ENCODE measurements at regions not wholly inside any gene's neighbourhood (a gene's known extent, or its start where the extent isn't known, plus 50 kb on each side); places are given as distances from the start of the nearest gene placed in this dataset.

DNA sequence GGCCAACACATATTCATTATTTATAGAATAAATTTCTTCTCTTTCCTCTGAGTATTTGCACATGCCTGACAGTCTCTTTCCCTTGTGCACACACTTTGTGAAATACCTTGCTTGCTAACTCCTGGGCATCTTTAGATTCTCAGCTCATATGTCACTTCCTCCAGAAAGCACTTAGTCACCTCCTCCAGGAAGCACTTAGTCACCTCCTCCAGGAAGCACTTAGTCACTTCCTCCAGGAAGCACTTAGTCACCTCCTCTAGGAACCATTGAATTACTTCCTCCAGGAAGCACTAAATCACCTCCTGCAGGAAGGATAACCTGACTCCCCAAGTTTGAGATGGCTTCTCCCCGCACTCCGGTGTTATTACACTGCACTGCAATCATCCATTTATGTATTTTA, 462.5 kb upstream of the EEF2KMT start:
- no peak for DNase-seq (ENCODE audit: low read depth in 2 of 2)

DNA sequence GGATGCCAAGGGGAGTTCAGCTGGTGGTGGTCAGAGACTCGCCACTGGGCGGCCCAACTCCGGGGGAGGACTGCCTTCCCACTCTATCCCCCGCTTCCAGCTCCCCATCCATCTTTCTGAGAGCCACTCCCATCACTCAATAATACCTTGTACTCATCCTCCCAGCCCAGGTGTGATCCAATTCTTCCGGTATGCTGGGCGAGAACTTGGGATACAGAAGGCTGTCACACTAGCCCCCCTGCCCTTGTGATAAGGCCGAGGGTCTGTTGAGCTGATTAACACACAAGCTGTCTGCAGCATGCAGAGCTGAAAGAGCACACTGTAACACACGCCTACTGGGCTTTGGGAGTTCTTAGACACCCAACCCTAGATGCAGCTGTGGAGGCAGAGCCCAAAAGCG, 460.4 kb upstream of the EEF2KMT start:
- no peak for DNase-seq (ENCODE audit: low read depth in 2 of 2)

GRCh38 chr16:5557448-5557847, 459.9 kb upstream of the EEF2KMT start:
- no peak for DNase-seq (ENCODE audit: low read depth in 2 of 2)

GRCh38 chr16:5556158-5556810, 458.7 kb upstream of the EEF2KMT start:
- no peak for DNase-seq (ENCODE audit: low read depth in 2 of 2)

DNA sequence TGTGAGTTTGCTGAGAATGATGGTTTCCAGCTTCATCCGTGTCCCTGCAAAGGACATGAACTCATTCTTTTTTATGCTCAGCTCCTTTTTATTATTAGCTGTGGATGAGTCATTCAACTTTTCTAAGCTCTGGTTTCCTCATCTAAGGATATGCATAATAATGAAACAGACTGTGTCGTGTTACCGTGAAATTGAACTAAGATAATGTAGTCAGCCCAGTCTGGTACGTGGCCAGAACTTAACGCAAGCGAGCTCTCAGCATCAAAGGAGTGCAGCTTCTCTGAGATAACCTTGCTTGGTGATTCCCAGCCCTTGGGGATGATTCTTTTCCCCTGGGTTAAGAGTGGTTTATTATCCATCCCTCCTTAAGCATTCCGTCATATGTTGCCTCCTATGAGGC, 454.3 kb upstream of the EEF2KMT start:
- no peak for DNase-seq (ENCODE audit: low read depth in 2 of 2)

DNA sequence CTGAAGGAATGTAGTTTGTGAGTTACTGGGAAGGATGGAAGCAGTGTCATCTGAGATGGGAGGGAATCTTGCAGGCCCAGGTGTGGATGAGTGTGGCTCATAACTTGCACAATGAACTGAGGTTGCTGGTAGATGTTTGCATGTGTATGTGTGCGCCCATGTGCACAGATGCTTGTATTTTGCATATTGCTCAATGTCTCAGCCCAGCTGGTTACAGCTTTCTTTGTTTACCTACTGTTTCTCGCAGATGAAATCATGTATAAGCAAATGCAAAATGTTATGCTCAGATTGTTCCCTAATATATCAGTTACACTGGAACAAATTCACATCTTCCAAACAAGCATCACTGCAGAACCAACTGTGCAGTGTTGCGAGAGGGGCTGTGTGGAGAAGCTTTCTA, 452.2 kb upstream of the EEF2KMT start:
- DNase-seq (ENCODE audit: low read depth in 2 of 2): no peak

DNA sequence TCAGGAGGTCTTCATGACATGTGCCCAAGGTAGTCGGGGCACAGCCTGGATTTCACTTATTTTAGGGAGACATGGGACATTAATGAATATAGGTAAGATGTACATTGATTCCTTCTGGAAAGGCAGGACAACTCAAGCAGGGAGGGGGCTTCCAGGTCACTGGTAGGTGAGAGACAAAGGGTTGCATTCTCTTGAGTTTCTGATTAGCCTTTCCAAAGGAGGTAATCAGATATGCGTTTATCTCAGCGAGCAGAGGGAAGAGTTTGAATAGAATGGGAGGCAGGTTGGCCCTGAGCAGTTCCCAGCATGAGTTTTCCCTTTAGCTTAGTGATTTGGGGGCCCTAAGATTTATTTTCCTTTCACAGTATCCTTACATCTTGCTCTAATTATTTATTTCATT, 443.8 kb upstream of the EEF2KMT start:
- DNase-seq (ENCODE audit: low read depth in 2 of 2): no peak

DNA sequence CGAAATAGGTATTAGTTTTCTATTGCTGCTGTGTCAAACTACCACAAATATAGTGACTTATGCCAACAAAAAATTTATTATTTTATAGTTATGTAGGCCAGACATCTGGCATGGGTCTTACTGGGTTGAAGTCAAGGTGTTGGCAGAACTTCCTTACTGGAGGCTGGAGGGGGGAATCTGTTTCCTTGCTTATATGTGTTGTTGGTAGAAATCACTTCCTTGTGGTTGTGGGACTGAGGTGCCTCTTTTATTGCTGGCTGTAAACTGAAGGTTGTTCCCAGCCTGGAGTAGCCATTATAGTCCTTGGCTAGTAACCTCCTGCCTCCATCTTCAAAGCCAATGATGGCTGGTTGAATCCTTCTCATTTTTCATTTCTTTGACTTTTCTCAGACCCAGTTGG, 439.8 kb upstream of the EEF2KMT start:
- DNase-seq (ENCODE audit: low read depth in 2 of 2): no peak

GRCh38 chr16:5533321-5533888, 435.8 kb upstream of the EEF2KMT start:
- DNase-seq (ENCODE audit: low read depth in 2 of 2): no peak

DNA sequence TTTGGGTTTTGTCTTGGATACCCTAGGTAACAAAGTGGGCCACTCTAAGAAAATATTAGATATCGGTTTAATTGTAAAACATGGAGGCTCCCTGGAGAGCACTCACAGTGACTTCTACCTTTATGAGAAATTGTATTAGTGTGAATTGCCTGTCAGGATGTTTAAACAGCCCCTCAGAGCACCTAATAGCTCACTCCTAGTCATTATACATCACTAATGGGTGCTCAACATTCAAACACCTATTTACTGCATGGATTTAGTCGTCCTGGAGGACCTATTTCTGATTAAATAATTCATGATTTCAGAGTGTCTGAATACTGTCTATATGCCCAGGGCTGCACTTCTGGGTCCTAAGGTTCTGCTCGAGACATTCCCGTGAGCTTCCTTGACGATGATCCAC, 430.2 kb upstream of the EEF2KMT start:
- no peak for DNase-seq (ENCODE audit: low read depth in 2 of 2)

GRCh38 chr16:5526826-5527225, 429.2 kb upstream of the EEF2KMT start:
- DNase-seq (ENCODE audit: low read depth in 2 of 2): no peak

GRCh38 chr16:5523829-5524228, 426.2 kb upstream of the EEF2KMT start:
- no peak for DNase-seq (ENCODE audit: low read depth in 2 of 2)

- no peak for DNase-seq (ENCODE audit: low read depth in 2 of 2)
These were observed 418.5 kb upstream of the EEF2KMT start for GRCh38 chr16:5516115-5516514.

DNA sequence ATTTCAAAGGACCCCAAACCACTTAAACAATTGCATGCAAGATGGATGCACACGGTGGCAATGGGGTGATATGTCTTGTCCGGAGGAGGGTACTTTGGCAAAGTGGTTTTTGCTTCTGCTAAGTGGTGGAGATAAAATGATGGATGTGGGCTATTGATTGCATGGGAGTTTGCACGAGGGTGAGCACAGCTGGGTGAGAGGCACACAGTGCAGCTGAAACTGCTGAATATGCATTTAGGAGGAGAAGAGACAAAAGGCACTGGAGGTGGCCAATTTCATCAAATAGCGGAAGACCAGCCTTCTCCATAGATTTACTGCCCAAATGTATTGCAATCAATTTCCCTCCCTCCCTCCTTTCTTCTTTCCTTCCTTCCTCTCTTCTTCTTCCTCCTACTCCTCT, 414.4 kb upstream of the EEF2KMT start:
- no peak for DNase-seq (ENCODE audit: low read depth in 2 of 2)

- no peak for DNase-seq (ENCODE audit: low read depth in 2 of 2)
These were observed 413.3 kb upstream of the EEF2KMT start for GRCh38 chr16:5510819-5511370.

GRCh38 chr16:5509794-5510193, 412.2 kb upstream of the EEF2KMT start:
- no peak for DNase-seq (ENCODE audit: low read depth in 2 of 2)

GRCh38 chr16:5509336-5509735, 411.7 kb upstream of the EEF2KMT start:
- no peak for DNase-seq (ENCODE audit: low read depth in 2 of 2)

DNA sequence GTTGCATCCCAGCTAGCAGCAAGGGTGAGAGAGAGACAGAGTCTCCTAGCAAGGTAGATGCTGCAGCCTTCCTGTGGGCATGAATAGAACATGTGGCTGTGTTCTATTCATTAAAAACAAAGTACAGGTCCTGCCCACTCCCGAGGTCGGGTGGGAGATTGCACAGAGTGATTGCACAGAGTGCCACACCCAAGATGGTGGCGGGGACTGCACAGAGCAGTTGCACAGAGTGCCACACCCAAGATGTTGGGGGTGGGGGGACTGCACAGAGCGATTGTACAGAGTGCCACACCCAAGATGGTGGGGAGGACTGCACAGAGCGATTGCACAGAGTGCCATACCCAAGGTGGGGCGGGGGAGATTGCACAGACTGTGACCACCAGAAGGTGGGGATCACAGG, 410.8 kb upstream of the EEF2KMT start:
- no peak for DNase-seq (ENCODE audit: low read depth in 2 of 2)

DNA sequence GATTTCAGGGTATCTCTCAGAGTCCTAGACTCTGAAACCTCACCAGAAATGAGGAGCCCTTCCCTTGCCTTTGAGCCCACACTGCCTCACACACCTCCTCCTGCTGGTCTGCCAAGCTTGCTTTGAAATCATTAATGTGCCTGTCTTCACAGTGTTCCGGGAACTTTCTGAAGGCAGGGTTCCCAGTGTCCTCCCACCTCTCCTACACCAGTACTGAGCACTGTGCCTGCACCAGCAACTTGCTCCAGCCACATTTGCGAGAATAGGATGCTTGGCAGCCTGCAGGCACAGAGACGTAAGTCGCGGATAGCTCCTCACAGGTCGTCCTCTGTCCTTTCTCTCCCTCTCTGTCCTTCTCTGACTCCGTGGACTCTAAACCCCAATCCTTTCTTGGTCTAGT, 408.4 kb upstream of the EEF2KMT start:
- DNase-seq (ENCODE audit: low read depth in 2 of 2): no peak

GRCh38 chr16:5505091-5505887, 407.7 kb upstream of the EEF2KMT start:
- no peak for DNase-seq (ENCODE audit: low read depth in 2 of 2)

DNA sequence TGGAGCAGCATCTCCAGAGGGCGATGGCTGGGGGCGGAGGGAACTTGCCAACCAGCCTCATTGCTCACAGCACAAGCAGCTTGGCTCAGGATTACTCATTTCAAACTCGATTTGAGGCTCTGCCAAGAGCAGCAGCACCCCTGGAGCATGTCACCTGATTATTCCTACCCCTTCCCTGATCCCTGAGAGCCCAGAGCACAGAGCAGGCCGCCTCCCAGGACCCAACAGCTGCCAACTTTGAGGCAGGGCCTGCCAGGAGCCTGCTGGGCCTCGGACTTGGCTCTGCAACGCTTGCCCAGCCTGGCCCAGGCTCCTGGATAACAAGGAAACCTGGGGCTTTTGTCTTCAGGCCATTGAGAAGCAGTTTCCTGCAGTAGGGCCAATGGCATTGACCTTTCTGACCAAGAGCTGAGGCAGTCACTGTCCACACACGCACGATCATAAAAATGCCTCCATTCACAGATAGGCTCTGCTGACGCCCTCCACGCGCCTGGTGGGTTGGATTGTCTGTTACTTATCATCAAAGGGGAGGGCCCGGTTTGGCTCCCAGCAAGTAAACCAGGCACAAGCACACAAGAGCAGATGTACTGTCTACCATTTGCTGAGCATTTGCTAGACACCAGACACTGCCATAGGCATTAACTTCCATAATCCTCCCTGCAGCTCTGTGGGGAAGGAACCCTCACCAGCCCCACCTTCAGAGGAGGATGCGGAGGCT, 406.6 kb upstream of the EEF2KMT start:
- no peak for DNase-seq (ENCODE audit: low read depth in 2 of 2)

GRCh38 chr16:5502944-5503343, 405.3 kb upstream of the EEF2KMT start:
- no peak for DNase-seq (ENCODE audit: low read depth in 2 of 2)

Measured in activated CD8-positive, alpha-beta memory T cell treated with anti-CD3 and anti-CD28 coated beads for 4 hours (primary cell).